LNCAP (cell line): ENCODE measurements at regions not wholly inside any gene's neighbourhood (a gene's known extent, or its start where the extent isn't known, plus 50 kb on each side); places are given as distances from the start of the nearest gene placed in this dataset.

Experiments used
- CTCF ChIP-seq: fragments of 450-650 bp; IDR thresholded peaks from 2 replicates; pipeline ENCODE4 v1.5.1; 2017; ENCODE audit warnings: mild to moderate bottlenecking

DNA sequence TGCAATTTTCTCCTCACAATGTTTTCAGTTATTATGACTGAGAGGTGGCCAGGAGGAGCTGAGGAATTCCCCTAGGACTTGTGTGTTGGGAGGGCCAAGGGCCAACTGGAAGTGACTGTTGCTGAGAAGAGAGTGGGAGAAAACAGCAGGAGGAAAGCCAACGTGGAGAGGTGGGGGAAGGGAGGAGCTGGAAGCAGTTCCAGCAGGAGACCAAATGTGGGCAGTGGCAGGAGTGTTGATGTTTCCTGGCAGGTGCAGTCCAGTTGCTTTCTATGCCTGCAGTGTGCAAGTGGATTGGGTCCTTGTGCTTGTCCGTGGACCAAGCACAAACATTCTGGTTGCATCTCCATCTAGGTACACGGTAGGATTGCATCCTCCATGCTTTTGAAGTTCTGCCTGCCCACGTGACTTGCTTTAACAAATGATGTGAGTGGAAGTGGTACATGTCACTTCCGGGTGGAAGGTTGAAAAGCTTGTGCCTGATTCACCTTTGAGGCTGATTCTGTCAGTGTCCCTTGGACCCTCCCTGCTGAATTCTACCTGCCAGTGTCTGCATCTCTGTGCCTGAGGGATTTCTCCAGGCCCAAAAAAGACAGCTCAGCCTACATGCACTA, 54.7 kb upstream of the CRHR1 start:
- TF ChIP-seq CTCF: no peak

DNA sequence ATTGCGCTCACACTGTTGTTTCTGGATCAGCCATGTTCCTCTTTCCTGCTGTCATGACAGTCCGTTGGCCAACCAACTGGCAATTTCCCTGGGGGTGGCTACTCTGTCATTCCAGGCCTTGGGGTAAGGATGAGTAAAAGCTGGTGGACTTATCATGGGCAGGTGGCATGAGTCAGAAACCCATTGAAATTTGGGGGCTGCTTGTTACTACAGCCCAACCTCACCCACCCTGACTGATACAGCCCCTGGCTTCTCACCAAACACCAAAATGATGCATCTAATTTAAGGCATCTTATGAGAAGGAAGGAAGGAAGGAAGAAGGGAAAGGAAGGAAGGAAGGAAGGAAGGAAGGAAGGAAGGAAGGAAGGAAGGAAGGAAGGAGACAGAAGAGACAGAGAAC, 53.9 kb upstream of the CRHR1 start:
- no peak for TF ChIP-seq CTCF

DNA sequence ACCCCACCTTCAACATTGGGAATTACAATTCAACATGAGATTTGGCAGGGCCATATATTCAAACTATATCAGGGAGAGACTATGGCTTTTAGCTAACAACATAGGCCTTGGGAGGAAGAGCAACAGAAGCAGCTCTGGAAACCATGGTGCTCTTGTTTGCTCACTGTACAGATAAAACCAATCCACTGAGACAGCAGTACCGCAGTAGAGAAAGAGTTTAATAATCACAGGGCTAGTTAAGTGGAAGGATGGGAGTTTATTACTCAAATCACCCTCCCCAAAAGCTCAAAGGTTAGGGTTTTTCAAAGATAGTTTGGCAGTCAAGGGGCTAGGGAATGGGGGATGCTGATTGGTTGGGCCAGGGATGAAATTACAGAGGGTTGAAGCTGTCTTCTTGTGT, 52.7 kb upstream of the CRHR1 start:
- TF ChIP-seq CTCF: no peak

DNA sequence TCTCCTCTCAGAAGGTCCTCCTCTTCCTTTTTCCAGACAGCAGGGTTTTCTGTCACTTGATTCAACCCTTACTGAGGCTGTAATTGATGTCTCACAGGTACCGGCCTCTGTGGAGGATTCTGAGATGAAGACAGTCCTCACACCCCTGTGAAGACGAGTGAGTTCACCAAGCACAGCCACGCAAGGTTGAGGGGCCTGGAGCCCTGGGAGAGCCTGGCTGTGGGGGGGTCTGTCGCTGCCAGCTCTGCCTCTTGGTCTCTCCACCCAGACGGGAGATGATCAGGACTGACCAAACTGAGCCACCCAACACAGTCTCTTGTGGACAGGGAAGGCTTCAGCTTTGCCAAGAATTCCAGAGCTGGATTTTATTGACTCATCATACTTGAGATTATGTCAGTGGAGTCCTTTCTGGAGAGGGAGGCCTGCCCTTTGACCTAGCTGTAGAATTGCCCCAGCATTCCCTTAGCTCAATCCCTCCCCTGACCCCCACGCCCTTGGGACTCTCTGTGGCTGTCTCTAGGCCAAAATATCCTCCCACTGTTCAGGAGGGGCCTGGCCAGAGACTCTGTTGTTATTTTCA, 51.1 kb upstream of the CRHR1 start:
- no peak for TF ChIP-seq CTCF

GRCh38 chr17:45733781-45734180, 50.3 kb upstream of the CRHR1 start:
- TF ChIP-seq CTCF: no peak
